NCI-H2081 (cell line): ENCODE measurements at regions not wholly inside any gene's neighbourhood (a gene's known extent, or its start where the extent isn't known, plus 50 kb on each side); places are given as distances from the start of the nearest gene placed in this dataset.

Source experiments
- DNase-seq, 2 experiments: peaks; one replicate each; lab custom pipeline; 2025; lab: John Stamatoyannopoulos, UW

DNA sequence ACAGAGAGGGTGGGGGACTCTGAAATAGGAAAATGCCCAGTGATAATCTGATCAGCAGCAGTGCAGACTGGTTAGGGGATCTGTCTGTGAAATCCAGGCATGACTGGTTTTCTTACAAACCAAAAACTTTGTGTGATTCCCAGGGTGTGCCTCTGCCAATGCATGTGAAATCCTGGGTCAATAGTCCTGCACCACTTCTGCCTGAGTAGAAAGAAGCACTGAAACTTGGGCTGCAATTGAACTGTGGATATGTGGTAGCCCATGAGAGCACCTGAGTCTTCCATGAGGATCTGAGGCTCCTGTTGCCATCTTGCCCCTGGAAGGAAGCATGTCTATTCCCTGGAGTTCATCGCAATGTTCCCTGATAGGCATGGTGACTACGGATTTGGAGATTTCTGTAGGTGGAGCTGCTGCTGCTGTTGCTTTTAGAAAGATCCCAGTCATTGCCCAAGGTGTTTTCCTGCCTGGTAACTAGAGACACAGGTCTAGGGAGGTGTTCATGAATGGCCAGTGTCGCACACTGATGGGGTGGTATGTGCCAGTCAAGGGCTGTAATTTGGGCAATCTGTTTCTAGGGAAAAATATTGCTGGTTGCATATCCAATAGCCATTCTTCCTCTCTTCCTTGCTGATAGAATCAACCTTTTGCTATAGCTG is 146.7 kb downstream of the CARTPT start:
- peak in 1 of 2 experiments; percentile 22 for DNase-seq

GRCh38 chr5:71872311-71872864 is 153.3 kb downstream of the CARTPT start:
- DNase-seq, result peak in 1 of 2 experiments; percentile 23

DNA sequence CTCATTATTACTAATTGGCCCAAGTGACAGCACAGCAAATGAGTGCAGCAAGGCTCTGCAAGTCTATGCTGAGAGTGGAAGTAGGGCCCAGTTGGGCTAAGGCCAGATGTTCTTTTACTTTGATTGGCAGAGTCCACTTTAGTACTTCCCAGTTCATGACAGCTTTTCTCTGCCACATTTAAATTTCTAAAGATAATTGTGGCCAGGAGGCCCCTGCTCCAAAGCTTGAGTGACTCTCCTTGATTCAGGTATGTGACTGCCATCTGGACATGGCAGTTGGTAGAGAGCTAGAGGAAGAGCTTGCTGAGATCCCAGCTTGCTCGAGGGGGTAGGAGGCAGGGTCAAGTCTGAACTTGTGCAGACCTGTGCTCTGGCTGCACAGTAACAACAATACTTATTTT is 154.1 kb downstream of the CARTPT start:
- DNase-seq, result peak in 1 of 2 experiments; percentile 65

GRCh38 chr5:71874521-71874920 is 155.4 kb downstream of the CARTPT start:
- DNase-seq, result no peak

DNA sequence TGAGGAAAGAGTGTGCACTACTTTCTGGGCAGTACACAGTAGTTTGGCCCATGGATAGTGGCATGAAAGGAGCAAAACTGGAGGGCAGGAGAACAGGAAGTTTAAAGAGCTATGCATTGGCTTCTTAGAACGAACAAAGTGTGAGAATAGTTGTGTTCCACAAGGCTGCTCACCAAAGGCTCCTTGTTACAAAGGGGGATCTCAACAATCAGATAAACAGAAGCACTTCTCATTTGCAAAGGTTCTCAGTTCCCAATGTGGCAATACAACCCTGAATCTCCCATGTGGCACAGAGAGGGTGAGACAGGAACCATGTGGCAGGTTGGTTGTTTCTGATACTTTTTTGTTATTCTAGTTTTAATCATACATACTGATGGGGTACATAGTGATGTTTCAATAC is 158.4 kb downstream of the CARTPT start:
- DNase-seq, result no peak

DNA sequence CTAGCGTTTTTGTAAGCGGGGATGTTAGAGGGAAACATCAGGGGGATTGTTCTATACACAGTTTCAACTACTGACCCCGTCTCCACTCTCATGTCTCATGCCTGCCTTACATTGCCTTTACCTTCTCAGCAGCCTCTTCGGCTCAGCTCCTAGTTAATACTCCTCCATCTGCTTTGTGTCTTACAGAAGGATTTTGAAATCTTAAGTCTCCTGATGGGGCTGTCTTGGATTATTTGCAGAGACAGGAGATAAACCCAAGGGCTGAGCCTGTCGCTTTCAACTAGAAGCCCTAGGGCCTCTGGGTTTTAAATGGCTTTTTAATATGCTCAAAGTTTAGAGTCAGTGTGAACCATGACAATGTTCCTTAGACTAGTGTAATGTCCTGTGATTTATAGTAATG is 161.5 kb downstream of the CARTPT start:
- no peak for DNase-seq

GRCh38 chr5:71882826-71883741 is 164.0 kb downstream of the CARTPT start:
- DNase-seq, result no peak

GRCh38 chr5:71883742-71884103 is 164.6 kb downstream of the CARTPT start:
- no peak for DNase-seq

- DNase-seq, result no peak
Observed at GRCh38 chr5:71884926-71885325, 165.9 kb downstream of the CARTPT start.

DNA sequence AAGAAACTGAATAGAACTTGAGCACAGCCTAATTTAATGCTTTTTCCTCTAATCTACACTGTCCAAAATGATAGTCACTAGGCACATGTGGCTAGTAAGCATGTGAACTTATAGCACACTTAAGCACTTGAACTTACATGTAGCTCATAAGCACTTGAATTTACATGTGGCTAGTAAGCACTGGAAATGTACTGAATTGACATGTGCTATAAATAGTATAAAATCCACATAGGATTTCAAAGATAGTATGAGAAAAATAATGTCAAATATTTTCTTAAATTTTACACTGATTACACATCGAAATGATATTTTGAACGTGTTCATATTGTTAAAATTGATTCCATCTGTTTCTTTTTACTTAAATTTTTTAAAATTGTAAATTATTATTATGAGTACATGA is 167.3 kb downstream of the CARTPT start:
- no peak for DNase-seq

GRCh38 chr5:71887680-71888079 is 168.6 kb downstream of the CARTPT start:
- peak; percentile 25 to 45 for DNase-seq

GRCh38 chr5:71891406-71891805 is 172.3 kb downstream of the CARTPT start:
- no peak for DNase-seq

GRCh38 chr5:71891856-71892255 is 172.8 kb downstream of the CARTPT start:
- DNase-seq, result no peak

GRCh38 chr5:71892641-71893365 is 173.7 kb downstream of the CARTPT start:
- no peak for DNase-seq

- no peak for DNase-seq
Observed at GRCh38 chr5:71893451-71893850, 174.4 kb downstream of the CARTPT start.

GRCh38 chr5:71894091-71894490 is 175.0 kb downstream of the CARTPT start:
- DNase-seq, result no peak

DNA sequence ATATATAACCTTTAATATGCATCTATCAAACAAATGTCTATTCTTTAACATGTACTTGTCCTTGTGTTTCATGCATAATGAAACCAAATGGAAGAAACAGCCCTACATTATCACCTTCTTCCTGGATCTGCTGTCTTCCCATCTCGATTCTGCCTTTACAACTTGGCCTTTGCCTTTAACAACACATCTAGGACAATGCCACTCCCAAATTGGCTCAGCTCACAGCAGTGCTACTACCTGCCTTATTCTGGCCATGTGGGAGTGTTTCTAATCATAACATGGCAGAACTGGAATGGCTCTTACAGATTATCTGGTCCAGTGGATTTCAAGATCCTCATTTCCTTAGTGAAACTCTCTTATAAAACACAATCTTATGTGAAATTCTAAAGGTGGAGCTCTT is 176.5 kb downstream of the CARTPT start:
- no peak for DNase-seq

- DNase-seq, result no peak
Observed at GRCh38 chr5:71899865-71900342, 180.8 kb downstream of the CARTPT start.

DNA sequence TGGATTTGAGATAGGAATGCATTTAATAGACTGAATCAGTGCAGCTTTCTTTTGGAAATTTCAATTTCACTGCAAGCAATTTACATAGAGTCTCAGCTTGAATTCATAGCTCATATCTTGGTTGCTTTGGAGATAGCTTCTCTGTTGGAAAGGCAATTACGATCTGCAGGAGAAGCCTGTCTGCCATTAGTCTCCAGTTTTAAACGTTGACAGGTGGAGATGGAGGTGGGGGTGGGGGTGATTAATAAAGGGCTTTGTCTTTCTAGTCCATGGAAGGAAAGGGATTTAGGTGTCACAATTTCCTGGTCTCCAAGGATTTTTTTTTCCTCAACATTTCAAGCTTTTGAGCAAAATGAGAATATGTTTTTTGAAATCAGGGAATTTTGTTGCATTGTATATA is 184.7 kb downstream of the CARTPT start:
- DNase-seq, result peak; percentile 35 to 82

DNA sequence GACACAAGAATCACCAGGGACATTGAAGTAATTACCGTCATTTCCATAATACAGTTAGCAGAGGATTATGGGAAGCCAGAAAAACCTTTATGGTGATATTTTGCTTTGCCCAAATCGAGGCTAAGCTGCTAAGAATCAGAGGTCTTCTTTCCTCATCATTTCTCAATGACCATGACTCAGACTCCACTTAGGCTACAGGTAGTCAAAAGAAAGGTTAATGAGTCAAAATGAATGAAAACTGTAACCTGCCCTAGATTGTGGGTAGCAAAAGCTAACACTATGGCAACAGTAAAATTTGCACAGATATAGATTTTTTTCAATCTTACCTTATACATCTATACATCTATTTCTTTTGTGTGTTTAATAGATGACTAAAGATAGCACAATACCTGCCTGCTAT is 185.8 kb downstream of the CARTPT start:
- no peak for DNase-seq

DNA sequence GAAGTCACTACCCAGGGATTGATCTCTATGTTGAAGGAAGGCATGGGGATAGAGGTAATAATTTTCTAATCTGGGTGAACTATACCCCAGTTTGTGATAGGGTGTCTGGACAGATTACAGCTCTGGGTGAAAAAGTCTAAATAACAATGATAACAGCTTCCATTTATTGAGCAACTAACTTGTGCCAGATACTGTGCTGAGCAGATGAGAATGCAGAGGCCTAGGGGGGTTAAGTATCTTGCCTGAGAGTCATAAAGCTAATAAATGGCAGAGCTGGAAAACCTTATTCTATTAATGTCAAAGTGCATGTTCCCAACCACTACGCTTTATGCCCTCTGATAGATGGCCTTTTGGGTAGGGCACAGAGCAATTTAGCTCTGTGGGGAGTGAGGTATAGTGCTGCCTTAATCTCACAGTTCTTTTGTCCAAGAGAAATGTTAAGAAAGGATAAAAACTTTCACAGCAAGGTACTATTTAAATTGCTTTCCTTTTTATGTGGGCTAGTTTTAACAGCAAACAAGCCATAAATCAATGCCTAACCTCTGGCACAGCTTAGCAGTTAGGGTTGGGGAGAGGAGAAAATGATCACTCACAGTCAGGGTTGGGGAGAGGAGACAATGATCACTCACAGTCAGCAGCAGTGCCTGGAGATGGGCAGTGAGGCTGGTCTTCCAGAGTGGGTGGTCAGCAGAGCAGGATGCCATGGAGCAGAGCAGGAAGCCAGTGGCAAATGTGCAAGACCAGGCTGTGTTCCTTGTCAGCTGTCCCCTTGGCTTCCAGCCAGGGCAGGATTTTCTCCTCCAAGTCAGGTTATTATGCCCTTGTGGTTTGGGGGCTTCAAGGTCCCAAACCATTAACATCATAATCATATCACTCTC is 187.0 kb downstream of the CARTPT start:
- peak; percentile 53 to 93 for DNase-seq
